IMR-90 (cell line): ENCODE measurements at regions not wholly inside any gene's neighbourhood (a gene's known extent, or its start where the extent isn't known, plus 50 kb on each side); places are given as distances from the start of the nearest gene placed in this dataset.

Experiments used
- POLR2A ChIP-seq: IDR thresholded peaks from 2 replicates; pipeline ENCODE4 v1.6.1; 2012; ENCODE audit warnings: mild to moderate bottlenecking, low read depth, low read length
- RCOR1 ChIP-seq: IDR thresholded peaks from 2 replicates; pipeline ENCODE4 v1.6.1; 2012; ENCODE audit warnings: mild to moderate bottlenecking, low read length, improper control_type of control experiment; ENCODE audit not compliant: insufficient replicate concordance
- RFX5 ChIP-seq: IDR thresholded peaks from 2 replicates; pipeline ENCODE4 v1.8.0; 2012; ENCODE audit warnings: low read depth, mild to moderate bottlenecking, low read length, moderate library complexity
- TF ChIP-seq, protein P1 (sequence below): conservative IDR thresholded peaks from 2 replicates; pipeline ENCODE4 v1.5.1; 2012; ENCODE audit warnings: mild to moderate bottlenecking, low read depth, low read length, improper control_type of control experiment

DNA sequence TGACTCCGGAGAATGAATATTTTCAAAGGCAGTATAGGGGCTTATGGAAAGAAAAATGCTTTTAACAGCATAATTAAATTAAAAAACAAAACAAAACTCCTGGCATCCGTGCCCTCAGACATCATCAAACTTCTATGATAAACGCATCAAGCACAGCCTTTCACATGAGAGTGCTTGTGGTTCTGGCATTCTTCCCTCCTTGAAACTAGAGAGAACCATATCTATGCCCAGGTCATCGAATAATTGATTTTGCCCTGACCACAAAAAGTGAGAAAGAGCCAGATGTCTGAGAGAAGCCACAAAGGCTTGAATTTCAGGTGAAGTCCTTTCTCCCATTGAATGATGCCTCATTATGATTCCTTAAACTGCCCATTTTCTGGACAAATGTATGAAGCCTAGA lies 286.8 kb downstream of the CBLL2 start:
- TF ChIP-seq, protein P1, sequence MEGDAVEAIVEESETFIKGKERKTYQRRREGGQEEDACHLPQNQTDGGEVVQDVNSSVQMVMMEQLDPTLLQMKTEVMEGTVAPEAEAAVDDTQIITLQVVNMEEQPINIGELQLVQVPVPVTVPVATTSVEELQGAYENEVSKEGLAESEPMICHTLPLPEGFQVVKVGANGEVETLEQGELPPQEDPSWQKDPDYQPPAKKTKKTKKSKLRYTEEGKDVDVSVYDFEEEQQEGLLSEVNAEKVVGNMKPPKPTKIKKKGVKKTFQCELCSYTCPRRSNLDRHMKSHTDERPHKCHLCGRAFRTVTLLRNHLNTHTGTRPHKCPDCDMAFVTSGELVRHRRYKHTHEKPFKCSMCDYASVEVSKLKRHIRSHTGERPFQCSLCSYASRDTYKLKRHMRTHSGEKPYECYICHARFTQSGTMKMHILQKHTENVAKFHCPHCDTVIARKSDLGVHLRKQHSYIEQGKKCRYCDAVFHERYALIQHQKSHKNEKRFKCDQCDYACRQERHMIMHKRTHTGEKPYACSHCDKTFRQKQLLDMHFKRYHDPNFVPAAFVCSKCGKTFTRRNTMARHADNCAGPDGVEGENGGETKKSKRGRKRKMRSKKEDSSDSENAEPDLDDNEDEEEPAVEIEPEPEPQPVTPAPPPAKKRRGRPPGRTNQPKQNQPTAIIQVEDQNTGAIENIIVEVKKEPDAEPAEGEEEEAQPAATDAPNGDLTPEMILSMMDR, result no peak
- TF ChIP-seq RCOR1 (no peak), POLR2A (no peak), RFX5 (no peak)
